Fibroblast of skin of right biceps (primary cell): ENCODE measurements at regions not wholly inside any gene's neighbourhood (a gene's known extent, or its start where the extent isn't known, plus 50 kb on each side); places are given as distances from the start of the nearest gene placed in this dataset.

Experiments used
- DNase-seq: peaks from one replicate; pipeline ENCODE4 v3.0.0-alpha.2; 2013

GRCh38 chr5:176151281-176151680 is 86.9 kb upstream of the SIMC1 start:
- peak; percentile 82 for DNase-seq

- DNase-seq, result no peak
Observed at GRCh38 chr5:176152191-176152929, 85.9 kb upstream of the SIMC1 start.

DNA sequence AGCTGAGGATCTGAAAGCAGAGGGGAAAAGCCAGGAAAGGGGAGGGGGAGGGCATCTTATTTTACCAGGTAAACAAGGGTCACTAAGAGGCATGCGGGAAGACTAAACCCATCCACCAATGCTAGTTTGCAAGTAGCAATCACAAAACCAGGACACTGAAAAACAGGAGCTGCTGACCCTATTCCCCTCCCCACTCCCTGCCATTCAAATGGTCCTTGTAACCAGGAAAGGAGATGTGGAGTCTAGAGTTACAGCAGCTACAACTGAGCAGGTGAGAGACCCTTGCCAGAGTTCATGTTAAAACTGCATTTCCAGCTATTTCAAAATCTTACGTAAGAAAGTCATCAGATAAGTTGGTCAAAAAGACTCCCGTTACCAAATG is 85.3 kb upstream of the SIMC1 start:
- DNase-seq, result no peak

DNA sequence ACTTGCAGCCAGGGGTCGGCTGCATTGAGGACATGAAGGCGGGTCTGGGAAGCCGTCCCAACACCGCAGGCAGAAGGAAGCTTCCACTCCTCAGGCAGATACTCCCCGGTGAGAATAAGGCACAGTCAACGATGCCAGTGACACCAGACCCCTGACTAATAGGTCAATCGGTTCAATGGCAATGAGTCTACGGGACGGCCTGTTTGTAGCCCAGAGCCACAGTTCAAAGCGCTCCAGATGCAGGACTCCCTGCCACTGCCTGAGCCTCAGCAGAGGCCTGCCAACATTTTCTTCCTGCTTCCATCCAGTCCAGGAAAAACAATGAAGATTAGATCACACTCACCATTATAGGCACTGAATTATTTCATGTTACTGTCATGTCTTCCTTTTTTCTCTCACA is 84.5 kb upstream of the SIMC1 start:
- peak; percentile 42 for DNase-seq

DNA sequence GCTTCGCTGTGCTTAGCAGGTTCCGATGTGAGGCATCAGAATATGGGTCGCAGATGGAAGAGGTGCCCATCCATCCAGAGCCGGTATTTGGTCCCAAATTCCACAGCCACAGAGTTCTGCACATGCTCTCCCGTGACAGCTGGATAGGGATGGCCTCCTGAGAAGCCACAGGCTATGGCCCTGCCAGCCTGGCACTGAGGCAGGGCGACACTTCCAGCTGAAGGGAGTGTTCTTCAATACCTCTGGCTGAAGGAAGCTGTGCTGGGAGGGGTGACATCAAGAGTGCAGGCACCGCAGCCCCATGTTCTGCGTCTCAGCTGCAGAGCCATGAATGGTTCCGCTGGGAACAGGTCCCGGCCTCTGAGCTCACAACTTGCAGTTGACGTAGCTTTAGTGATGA is 83.4 kb upstream of the SIMC1 start:
- DNase-seq, result no peak

GRCh38 chr5:176155922-176156359 is 82.3 kb upstream of the SIMC1 start:
- DNase-seq, result no peak

DNA sequence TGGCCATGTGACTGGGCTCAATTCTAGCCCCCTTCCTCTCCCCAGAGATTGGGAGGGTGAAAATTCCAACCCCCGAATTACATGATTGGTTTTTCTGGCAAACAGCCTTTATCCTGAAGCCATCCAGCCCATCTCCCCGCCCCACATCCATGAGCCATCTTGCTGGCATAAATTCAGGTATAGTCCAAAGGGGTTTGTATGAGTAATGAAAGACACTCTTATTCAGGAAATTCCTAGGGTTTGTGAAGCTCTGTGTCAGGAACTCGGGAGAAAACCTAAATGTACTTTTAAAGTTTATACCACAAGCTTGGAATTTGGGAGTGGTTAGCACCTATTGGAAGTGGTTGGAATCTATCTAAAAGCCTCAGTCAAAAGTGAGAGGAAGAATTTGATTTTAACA is 80.6 kb upstream of the SIMC1 start:
- DNase-seq, result peak; percentile 91

- peak; percentile 47 for DNase-seq
Observed at GRCh38 chr5:176161431-176161830, 76.8 kb upstream of the SIMC1 start.

DNA sequence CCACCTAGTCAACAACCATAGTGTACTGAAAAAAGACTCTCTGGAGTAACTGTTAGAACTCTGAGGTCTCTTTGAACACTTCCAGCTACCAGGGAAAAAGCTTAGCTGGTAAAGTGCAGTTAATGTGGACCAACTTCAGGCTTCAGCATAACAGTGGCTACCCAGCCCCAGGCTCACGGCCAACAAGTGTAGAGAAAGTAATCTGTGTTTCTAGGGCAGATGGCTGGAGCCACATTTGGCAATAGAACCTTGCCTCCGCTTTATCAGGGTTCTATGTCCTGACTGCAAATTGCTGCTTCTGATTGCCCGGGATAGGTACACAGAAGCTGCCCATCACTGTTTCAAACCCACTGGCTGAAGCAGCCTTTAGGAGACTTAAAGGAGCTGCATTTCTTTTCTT is 76.0 kb upstream of the SIMC1 start:
- DNase-seq, result no peak

GRCh38 chr5:176162888-176163287 is 75.3 kb upstream of the SIMC1 start:
- no peak for DNase-seq

- peak; percentile 46 for DNase-seq
Observed at GRCh38 chr5:176166427-176166826, 71.8 kb upstream of the SIMC1 start.

DNA sequence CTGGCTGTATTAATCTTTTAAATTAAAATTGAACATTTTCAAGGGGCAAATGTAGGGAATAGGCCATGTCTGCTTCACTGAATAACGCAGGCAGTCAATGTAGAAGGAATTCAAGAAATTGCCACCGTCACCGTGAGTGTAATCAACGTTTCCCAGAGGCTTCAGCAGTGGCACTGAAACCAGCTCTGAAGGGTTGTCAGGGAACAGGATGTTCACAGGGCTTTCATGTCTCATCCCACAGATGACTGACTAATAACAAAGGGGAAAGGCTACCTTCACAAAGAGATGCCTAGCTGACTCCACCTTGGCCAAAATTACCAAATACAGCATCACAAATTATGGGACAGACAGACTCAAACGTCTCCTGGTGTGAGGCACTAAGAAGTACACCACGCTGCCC is 70.4 kb upstream of the SIMC1 start:
- no peak for DNase-seq

DNA sequence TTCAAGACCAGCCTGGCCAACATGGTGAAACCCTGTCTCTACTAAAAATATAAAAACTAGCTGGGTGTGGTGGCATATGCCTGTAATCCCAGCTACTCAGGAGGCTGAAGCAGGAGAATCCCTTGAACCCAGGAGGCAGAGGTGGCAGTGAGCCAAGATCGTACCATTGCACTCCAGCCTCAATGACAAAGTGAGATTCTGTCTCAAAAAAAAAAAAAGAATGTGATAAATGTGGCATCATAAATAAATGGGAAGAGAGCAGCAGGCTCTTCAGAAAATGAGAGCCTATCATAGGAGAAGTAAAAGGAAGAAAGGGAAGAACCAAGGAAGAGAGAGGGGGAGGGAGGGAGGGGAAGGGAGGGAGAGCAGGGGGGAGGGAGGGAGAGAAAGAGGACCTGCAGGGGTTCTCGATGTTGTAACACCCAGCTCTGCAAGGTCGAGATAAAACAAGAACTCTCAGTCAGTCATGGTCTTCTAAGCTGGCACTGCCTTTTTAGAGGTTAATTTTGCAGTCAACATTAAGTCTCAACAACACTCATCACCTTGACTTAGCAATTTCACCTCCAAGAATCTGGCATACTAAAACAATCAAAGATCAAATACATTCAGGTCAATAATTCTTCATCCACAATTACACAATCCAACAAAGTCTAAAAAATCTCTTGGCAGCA is 68.7 kb upstream of the SIMC1 start:
- DNase-seq, result no peak

DNA sequence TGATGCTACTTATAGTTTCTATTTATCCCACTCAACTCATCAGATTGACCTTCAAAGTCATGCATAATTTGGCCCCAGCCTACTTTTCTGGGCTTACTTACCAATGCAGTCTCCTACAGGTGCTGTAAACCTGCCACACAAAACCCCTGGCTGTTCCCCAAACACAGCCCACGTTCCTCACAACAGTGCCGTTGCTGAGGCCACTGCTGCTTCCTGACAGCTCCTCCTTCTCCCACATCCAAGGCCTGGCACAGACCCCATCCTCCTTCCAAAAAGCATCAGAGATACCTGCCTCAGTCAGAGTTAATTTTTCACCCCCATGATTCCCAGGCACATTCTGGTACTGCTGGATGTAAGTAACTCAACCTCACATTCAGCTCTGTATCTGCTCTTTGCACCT is 68.1 kb upstream of the SIMC1 start:
- DNase-seq, result no peak

- DNase-seq, result no peak
Observed at GRCh38 chr5:176171171-176171760, 67.0 kb upstream of the SIMC1 start.

DNA sequence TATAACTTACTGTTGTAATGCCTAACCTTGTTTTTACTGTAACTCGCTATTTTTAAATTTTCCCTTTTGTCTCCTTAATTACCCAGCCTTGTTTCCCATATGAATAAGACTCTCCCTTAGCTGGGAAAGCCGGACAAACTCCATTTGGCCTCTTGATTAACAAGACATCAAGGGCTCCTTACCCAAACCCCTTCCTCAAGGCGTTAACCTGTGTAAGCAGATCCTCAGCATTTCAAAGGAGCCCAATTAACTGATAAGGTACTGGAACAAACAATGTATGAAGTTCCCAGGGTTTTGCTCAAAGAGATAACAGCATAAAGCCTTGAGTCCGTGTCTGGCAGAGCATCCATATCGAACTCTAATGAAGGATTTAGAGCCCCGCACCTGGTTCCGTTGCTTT is 66.0 kb upstream of the SIMC1 start:
- no peak for DNase-seq

DNA sequence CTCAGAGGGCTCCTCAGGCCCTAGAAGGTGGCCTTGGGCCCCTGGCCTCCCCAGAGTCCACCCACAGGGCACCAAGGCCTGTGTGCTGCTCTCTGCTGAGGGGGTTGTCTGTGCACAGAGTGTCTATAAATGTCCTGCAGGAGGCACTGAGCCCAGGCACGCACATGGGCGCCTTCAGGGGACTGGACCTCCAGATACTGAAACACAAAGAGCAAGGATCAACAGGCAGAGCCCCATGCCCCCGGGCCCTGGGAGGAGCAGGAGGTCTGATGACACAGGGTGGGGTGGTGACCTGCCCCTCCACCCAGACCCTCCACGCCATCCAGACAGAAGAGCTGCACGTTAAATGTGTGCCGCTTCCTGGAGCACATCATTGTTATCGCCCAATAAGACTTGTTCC is 64.6 kb upstream of the SIMC1 start:
- DNase-seq, result no peak

GRCh38 chr5:176174345-176175025 is 63.7 kb upstream of the SIMC1 start:
- no peak for DNase-seq

DNA sequence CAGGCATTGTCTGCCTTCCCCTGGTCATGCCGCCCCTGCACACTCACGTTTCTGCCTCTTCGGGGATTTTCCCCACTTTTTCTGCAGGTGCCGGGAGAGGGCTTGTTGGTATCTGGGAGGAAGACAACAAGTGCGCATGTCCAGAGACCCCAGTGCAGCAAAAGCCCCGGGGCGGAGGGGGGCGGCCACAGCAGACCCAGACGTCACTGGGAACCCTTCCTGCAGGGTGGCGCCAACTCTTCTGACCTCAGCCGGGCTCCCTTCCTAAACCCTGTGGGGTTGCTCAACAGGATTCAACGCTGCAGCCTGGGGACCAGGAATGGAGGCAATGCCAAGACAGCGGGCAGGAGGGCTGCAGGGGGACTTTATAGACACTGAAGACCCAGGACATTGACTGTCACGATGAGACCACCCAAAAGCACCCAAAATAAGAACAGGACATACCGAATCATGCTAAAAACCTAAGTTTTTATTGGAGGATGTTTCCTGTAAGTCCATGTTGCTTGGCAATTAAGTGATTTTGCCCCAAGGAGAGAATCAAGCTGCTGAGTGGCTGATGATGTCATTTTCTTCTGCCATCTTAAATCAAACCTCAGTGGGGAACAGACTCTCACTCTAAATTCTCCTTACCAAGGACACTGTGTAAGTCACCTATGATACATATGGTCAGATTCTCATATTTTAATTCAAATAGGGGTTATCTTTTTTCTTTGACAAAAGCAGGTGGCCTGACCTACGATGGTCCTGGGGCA is 62.9 kb upstream of the SIMC1 start:
- DNase-seq, result no peak

DNA sequence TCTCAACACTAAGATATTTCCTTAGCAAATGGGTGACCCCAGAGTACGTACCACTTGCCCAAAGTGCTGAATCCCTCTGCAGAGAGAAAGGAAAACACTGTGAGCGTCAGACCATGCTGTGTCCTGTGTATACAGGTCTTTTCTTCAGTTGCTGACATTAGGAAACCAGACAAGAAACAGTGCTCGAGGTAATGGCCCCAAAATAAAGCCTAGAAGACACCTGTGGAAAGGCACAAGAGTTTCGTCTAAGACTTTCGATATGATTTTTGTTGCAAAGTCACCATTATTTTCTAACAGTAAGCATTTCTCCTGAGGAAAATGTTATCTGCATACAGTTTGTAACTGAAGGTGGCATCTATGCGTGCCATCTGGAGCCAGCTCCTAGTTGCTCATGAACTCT is 62.0 kb upstream of the SIMC1 start:
- DNase-seq, result no peak

- DNase-seq, result no peak
Observed at GRCh38 chr5:176178789-176179188, 59.4 kb upstream of the SIMC1 start.

GRCh38 chr5:176180339-176180738 is 57.9 kb upstream of the SIMC1 start:
- DNase-seq, result peak; percentile 22

DNA sequence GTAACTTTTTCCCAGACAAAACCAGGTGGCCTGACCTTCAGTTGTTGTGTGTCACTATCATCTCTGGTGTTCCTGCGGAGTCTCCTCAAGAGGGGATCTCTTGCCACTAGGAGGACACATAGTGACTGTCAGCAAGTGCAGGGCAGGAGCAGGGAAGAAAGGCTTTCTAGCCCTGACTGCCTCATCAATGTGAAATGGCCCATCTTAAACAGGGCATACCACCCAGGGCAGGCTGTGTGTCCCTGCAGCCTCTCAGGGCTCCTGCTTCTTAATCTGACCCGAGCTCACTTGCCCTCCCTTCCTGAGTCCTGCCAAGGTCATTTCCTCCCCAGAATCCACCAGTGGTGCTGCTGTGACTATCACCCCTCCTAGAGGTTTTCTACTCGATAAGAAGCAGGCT is 57.4 kb upstream of the SIMC1 start:
- no peak for DNase-seq
